ENCODE measurements at regions not wholly inside any gene's neighbourhood (a gene's known extent, or its start where the extent isn't known, plus 50 kb on each side); places are given as distances from the start of the nearest gene placed in this dataset.

DNA sequence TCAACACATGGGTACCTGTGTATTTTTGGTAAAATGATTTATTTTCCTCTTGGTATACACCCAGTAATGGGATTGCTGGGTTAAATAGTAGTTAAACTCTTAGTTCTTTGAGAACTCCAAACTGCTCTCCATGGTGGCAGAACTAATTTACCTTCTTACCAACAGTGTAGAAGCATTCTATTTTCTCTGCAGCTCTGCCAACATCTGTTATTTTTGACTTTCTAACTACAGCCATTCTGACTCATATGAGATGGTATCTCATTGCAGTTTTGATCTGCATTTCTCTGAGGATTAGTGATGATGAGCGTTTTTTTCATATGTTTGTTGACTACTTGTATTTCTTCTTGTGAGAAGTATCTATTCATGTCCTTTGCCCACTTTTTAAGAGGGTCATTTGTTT, 180.6 kb downstream of the FSIP2 start:
- no peak overlapping the region for H3K9ac ChIP-seq (ENCODE audit: low read depth, low read length)
- ATAC-seq (ENCODE audit: insufficient read depth, low read depth) = no peak
- TF ChIP-seq, protein P1, sequence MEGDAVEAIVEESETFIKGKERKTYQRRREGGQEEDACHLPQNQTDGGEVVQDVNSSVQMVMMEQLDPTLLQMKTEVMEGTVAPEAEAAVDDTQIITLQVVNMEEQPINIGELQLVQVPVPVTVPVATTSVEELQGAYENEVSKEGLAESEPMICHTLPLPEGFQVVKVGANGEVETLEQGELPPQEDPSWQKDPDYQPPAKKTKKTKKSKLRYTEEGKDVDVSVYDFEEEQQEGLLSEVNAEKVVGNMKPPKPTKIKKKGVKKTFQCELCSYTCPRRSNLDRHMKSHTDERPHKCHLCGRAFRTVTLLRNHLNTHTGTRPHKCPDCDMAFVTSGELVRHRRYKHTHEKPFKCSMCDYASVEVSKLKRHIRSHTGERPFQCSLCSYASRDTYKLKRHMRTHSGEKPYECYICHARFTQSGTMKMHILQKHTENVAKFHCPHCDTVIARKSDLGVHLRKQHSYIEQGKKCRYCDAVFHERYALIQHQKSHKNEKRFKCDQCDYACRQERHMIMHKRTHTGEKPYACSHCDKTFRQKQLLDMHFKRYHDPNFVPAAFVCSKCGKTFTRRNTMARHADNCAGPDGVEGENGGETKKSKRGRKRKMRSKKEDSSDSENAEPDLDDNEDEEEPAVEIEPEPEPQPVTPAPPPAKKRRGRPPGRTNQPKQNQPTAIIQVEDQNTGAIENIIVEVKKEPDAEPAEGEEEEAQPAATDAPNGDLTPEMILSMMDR (IDR thresholded peaks at IDR 0.05; ENCODE audit: borderline replicate concordance, extremely low read depth, low read length, poor library complexity, severe bottlenecking) = no peak
- TF ChIP-seq EZH2 (IDR thresholded peaks at IDR 0.05; ENCODE audit: borderline replicate concordance, low read depth, low read length, severe bottlenecking) = no peak

DNA sequence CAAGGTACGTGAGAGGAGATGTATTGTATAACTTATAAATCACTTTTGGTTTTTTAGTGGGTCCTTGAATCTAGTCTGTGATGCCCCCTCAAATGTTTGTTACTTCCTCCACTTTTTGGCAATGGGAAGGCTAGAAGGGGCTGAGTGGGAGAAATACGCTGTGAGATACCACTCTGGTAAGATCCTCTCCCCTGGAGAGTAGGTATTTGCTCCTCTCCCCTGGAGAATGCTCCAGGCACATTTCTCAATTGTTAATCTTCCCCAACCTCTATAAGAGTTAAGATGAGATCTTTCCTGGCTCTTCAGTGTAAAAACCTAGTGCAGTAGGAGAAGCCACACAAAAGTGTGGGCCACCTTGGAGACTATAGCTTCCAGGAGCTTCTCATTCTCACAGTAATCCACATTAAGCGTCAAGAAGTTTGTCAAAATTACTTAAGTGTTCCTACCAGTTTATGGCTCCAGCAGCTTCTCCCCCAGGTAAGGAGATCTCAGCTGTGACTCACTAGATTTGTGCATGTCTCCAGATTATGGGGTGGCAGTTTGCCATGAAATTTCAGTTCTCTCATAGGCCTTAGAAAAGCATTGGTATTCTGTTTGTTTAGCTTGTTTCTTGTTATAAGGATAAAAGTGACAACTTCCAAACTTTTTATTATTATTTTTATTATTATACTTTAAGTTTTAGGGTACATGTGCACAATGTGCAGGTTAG, 182.6 kb downstream of the FSIP2 start:
- TF ChIP-seq EZH2 (IDR thresholded peaks at IDR 0.05; ENCODE audit: borderline replicate concordance, low read depth, low read length, severe bottlenecking) = no peak
- TF ChIP-seq, protein P1 (IDR thresholded peaks at IDR 0.05; ENCODE audit: borderline replicate concordance, extremely low read depth, low read length, poor library complexity, severe bottlenecking) = no peak
- DNase-seq = no peak
- no peaks in the 10 kb centered on the region for H3K36me3 ChIP-seq (ENCODE audit: insufficient read depth, low read length)
- H3K4me3 ChIP-seq (ENCODE audit: low read depth in 1 of 2, low read length in 2 of 2) = no peak overlapping the region
- H3K9me3 ChIP-seq (ENCODE audit: insufficient read depth, low read length, severe bottlenecking) = no peaks in the 10 kb centered on the region
- H3K4me2 ChIP-seq (ENCODE audit: insufficient read depth, low read length) = no peak overlapping the region
- no peak overlapping the region for H3K9ac ChIP-seq (ENCODE audit: low read depth, low read length)
- H3K27me3 ChIP-seq (ENCODE audit: insufficient read depth, low read length, poor library complexity) = no peaks in the 10 kb centered on the region
- H4K20me1 ChIP-seq (ENCODE audit: insufficient read depth, low read length) = no peaks in the 10 kb centered on the region
- no peak overlapping the region for H2AFZ ChIP-seq (ENCODE audit: low read depth, low read length)
- H3K27ac ChIP-seq (ENCODE audit: low read length) = no peak overlapping the region
- no peaks in the 10 kb centered on the region for H3K4me1 ChIP-seq (ENCODE audit: insufficient read depth, low read length)
- no peaks in the 10 kb centered on the region for H3K79me2 ChIP-seq (ENCODE audit: insufficient read depth, low read length)
- ATAC-seq (ENCODE audit: insufficient read depth, low read depth) = no peak

More for the DNA sequence above, 180.6 kb downstream of the FSIP2 start:
- no peak overlapping the region for H3K4me2 ChIP-seq (ENCODE audit: insufficient read depth, low read length)
- H4K20me1 ChIP-seq (ENCODE audit: insufficient read depth, low read length) = no peaks in the 10 kb centered on the region
- H3K27ac ChIP-seq (ENCODE audit: low read length) = no peak overlapping the region
- no peak overlapping the region for H3K4me3 ChIP-seq (ENCODE audit: low read depth in 1 of 2, low read length in 2 of 2)
- no peaks in the 10 kb centered on the region for H3K79me2 ChIP-seq (ENCODE audit: insufficient read depth, low read length)
- no peak for DNase-seq
- H3K27me3 ChIP-seq (ENCODE audit: insufficient read depth, low read length, poor library complexity) = no peaks in the 10 kb centered on the region
- no peak overlapping the region for H2AFZ ChIP-seq (ENCODE audit: low read depth, low read length)
- no peaks in the 10 kb centered on the region for H3K9me3 ChIP-seq (ENCODE audit: insufficient read depth, low read length, severe bottlenecking)
- no peaks in the 10 kb centered on the region for H3K36me3 ChIP-seq (ENCODE audit: insufficient read depth, low read length)
- no peaks in the 10 kb centered on the region for H3K4me1 ChIP-seq (ENCODE audit: insufficient read depth, low read length)

DNA sequence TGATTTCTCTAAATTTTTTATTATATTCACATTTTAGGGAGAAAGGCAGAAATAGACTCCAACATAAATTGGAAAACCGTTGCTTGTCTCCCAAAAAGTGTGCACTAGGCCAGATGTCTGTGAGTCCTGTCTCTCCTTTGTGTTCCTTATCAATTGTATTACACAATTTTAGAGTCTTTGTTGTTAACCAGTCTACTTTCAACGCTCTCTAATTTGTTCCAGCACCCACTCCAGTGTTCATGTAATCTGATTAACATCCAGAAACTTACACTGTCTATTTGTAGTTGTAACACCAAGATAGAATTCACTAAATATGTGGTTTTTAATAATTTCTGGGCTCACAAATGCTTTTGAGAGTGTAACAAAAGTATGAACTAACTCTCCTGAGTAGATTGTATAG, 195.6 kb downstream of the FSIP2 start:
- Histone ChIP-seq H3K4me2 (ENCODE audit: insufficient read depth, low read length) (no peak overlapping the region), H3K27me3 (ENCODE audit: insufficient read depth, low read length, poor library complexity) (no peaks in the 10 kb centered on the region), H3K4me3 (ENCODE audit: low read depth in 1 of 2, low read length in 2 of 2) (no peak overlapping the region), H3K9ac (ENCODE audit: low read depth, low read length) (no peak overlapping the region), H3K36me3 (ENCODE audit: insufficient read depth, low read length) (no peaks in the 10 kb centered on the region), H4K20me1 (ENCODE audit: insufficient read depth, low read length) (no peaks in the 10 kb centered on the region), H3K27ac (ENCODE audit: low read length) (no peak overlapping the region), H3K4me1 (ENCODE audit: insufficient read depth, low read length) (no peaks in the 10 kb centered on the region), H3K79me2 (ENCODE audit: insufficient read depth, low read length) (no peaks in the 10 kb centered on the region), H2AFZ (ENCODE audit: low read depth, low read length) (no peak overlapping the region), H3K9me3 (ENCODE audit: insufficient read depth, low read length, severe bottlenecking) (no peaks in the 10 kb centered on the region)
- TF ChIP-seq, protein P1 (IDR thresholded peaks at IDR 0.05; ENCODE audit: borderline replicate concordance, extremely low read depth, low read length, poor library complexity, severe bottlenecking) = no peak
- TF ChIP-seq EZH2 (IDR thresholded peaks at IDR 0.05; ENCODE audit: borderline replicate concordance, low read depth, low read length, severe bottlenecking) = no peak
- ATAC-seq (ENCODE audit: insufficient read depth, low read depth) = no peak
- no peak for DNase-seq

Measured in DND-41 (cell line).